GM23338 (cell line): ENCODE measurements at regions not wholly inside any gene's neighbourhood (a gene's known extent, or its start where the extent isn't known, plus 50 kb on each side); places are given as distances from the start of the nearest gene placed in this dataset.
"Not testable (repeated sequence)": the region's sequence is repeated elsewhere in the genome, so short reads cannot be mapped to it uniquely, and the experiment has no call there.

Experiments used
- CREB1 ChIP-seq: fragments of 250-450 bp; sonication (Bioruptor Pico); IDR thresholded peaks from 2 replicates; pipeline ENCODE4 v1.5.0; 2020; ENCODE audit warnings: low read depth, mild to moderate bottlenecking, moderate library complexity
- CTCF ChIP-seq, 2 experiments: fragments of 200-600 bp in 1 of 2; sonication (generic) in 1 of 2; conservative IDR thresholded peaks; 2 replicates each; pipeline versions ENCODE4 v1.5.1 to v1.6.1; 2016 to 2017; ENCODE audit warnings: antibody characterized with exemption in 2 of 2, low read depth in 2 of 2, mild to moderate bottlenecking in 2 of 2, moderate library complexity in 1 of 2
- EZH2 ChIP-seq: fragments of 200-600 bp; sonication (generic); IDR thresholded peaks from one replicate; pipeline ENCODE4 v1.8.0; 2017; ENCODE audit warnings: antibody characterized with exemption, mild to moderate bottlenecking, low read depth; ENCODE audit not compliant: unreplicated experiment
- EZH2phosphoT487 ChIP-seq: fragments of 200-600 bp; sonication (generic); IDR thresholded peaks from one replicate; pipeline ENCODE4 v1.8.1; 2018; ENCODE audit warnings: antibody characterized with exemption; ENCODE audit not compliant: unreplicated experiment
- JUNB ChIP-seq: IDR thresholded peaks from one replicate; pipeline ENCODE4 v1.6.1; 2016; ENCODE audit warnings: antibody characterized with exemption; ENCODE audit not compliant: unreplicated experiment
- NANOG ChIP-seq: IDR thresholded peaks from 2 replicates; pipeline ENCODE4 v1.6.1; 2016; ENCODE audit warnings: antibody characterized with exemption, borderline replicate concordance
- POLR2AphosphoS5 ChIP-seq: IDR thresholded peaks from 2 replicates; pipeline ENCODE4 v1.6.1; 2016; ENCODE audit warnings: antibody characterized with exemption, low read depth
- REST ChIP-seq: IDR thresholded peaks from one replicate; pipeline ENCODE4 v1.6.1; 2018; ENCODE audit warnings: antibody characterized with exemption; ENCODE audit not compliant: unreplicated experiment
- STAT1 ChIP-seq: IDR thresholded peaks from one replicate; pipeline ENCODE4 v1.6.1; 2016; ENCODE audit warnings: antibody characterized with exemption; ENCODE audit not compliant: unreplicated experiment
- ZNF114 ChIP-seq: fragments of 250-450 bp; sonication (Bioruptor Pico); IDR thresholded peaks from 2 replicates; pipeline ENCODE4 v1.5.0; 2020; ENCODE audit warnings: mild to moderate bottlenecking, moderate library complexity

GRCh38 chr17:46417907-46418306 lies 56.3 kb upstream of the ARL17B start:
- TF ChIP-seq CTCF (conservative IDR thresholded peaks at IDR 0.05; ENCODE audit: low read depth in 2 of 2); POLR2AphosphoS5; EZH2phosphoT487; JUNB; REST; CREB1 (CRISPR knock-in tag); EZH2; NANOG; ZNF114 (CRISPR knock-in tag); STAT1: not testable (repeated sequence)
